ENCODE measurements at regions not wholly inside any gene's neighbourhood (a gene's known extent, or its start where the extent isn't known, plus 50 kb on each side); places are given as distances from the start of the nearest gene placed in this dataset.

DNA sequence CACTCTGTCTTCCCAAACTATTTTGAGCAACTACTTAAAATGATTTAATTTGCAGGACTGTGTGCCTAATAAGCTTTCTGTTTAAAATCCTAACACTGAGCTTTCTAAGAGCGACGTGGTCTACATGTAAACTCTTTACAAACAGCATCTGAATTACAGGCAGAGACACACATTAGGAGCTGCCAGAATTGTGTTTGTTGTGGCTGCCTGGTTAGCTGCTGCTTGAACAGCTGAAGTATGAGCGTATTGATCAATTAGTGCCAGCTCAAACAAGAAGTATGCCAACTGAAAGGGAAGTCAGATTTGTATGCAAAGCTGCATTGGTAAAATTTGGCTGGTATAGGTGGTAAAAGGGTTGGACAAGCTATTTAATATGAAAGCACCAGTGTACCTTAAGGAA is 384.4 kb downstream of the PCDH7 start:
- intact Hi-C loops (cut with micrococcal nuclease; ENCODE audit: unreplicated experiment) = no loop called here
- ChIA-PET CTCF (ENCODE audit: unreplicated experiment) (no interaction called here), POLR2A (interaction anchor here (0.5 kb wide), 1 partner anchor 163 kb away, joined by 4 read pairs; no protein-coding TSS in a partner anchor)

DNA sequence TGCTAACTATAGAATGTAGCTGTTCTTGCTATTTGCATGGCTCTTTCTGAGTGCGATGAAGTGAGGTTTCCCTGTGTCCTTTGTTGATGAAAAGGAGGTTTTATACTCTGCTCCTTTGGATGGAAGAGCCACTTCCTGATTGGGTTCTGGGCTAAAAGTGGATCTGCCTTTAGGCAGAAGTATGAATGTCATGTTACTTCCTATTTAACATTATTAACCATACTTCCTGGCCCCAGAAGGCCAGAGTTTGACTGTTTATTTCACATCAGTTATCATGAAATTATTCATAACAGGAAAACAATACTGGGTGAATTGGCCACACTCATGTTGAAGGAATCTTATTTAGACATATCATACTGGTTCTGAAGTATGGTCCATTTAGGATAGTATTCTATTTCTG is 386.2 kb downstream of the PCDH7 start:
- intact Hi-C loops (cut with micrococcal nuclease; ENCODE audit: unreplicated experiment) = no loop called here

More for the DNA sequence above, 384.4 kb downstream of the PCDH7 start:
- Histone ChIP-seq H2AFZ (ENCODE audit: low read length) (no peak overlapping the region), H3K9me2 (ENCODE audit: insufficient read depth, low read length) (no peaks in the 10 kb centered on the region), H3K9me3 (ENCODE audit: low read length) (no peaks in the 10 kb centered on the region), H3K79me2 (ENCODE audit: insufficient read depth, low read depth, low read length) (no peaks in the 10 kb centered on the region), H3K4me2 (ENCODE audit: low read length) (no peak overlapping the region), H3K4me3 (ENCODE audit: low read depth, low read length, poor library complexity, severe bottlenecking) (no peak overlapping the region), H3K27ac (ENCODE audit: low read depth, low read length, poor library complexity, severe bottlenecking) (no peak overlapping the region), H3K36me3 (ENCODE audit: insufficient read depth, low read length) (no peaks in the 10 kb centered on the region), H4K20me1 (ENCODE audit: insufficient read depth, low read length) (no peaks in the 10 kb centered on the region), H3K4me1 (ENCODE audit: insufficient read depth, low read length, poor library complexity, severe bottlenecking) (no peaks in the 10 kb centered on the region)
- no peak for DNase-seq (ENCODE audit: low spot score)
- BruUV-seq (replicated peaks) = no TSS peak
- TF ChIP-seq, protein P1, sequence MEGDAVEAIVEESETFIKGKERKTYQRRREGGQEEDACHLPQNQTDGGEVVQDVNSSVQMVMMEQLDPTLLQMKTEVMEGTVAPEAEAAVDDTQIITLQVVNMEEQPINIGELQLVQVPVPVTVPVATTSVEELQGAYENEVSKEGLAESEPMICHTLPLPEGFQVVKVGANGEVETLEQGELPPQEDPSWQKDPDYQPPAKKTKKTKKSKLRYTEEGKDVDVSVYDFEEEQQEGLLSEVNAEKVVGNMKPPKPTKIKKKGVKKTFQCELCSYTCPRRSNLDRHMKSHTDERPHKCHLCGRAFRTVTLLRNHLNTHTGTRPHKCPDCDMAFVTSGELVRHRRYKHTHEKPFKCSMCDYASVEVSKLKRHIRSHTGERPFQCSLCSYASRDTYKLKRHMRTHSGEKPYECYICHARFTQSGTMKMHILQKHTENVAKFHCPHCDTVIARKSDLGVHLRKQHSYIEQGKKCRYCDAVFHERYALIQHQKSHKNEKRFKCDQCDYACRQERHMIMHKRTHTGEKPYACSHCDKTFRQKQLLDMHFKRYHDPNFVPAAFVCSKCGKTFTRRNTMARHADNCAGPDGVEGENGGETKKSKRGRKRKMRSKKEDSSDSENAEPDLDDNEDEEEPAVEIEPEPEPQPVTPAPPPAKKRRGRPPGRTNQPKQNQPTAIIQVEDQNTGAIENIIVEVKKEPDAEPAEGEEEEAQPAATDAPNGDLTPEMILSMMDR (conservative IDR thresholded peaks at IDR 0.05; ENCODE audit: low read length) = no peak
- no peak for TF ChIP-seq EZH2phosphoT487 (IDR thresholded peaks at IDR 0.05; ENCODE audit: borderline replicate concordance, low read depth, low read length)

DNA sequence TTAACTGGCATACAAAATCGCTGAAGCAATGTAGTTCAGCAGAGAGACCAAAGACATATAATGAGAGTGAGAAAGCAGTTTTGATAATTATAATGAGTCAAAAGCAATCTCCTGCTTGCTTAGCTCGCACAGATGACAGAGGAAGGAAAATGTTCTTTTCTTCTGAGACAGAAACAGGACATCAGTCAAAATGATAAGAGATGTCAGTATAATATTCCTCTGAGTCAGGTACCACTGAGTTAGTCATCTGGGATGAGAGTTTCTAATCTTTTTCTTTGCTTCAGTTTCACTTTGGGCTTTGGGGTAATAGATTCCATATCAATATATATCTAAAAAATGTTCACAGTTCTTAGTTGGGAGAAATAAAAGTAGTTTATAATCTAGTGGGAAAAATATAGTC is 387.2 kb downstream of the PCDH7 start:
- no TSS peak for BruUV-seq (replicated peaks)
- no peaks in the 10 kb centered on the region for H3K9me3 ChIP-seq (ENCODE audit: low read length)
- no peaks in the 10 kb centered on the region for H3K36me3 ChIP-seq (ENCODE audit: insufficient read depth, low read length)
- H3K27ac ChIP-seq (ENCODE audit: low read depth, low read length, poor library complexity, severe bottlenecking) = no peak overlapping the region
- H3K9me2 ChIP-seq (ENCODE audit: insufficient read depth, low read length) = no peaks in the 10 kb centered on the region
- no peak overlapping the region for H3K4me2 ChIP-seq (ENCODE audit: low read length)
- H3K4me1 ChIP-seq (ENCODE audit: insufficient read depth, low read length, poor library complexity, severe bottlenecking) = no peaks in the 10 kb centered on the region
- no peaks in the 10 kb centered on the region for H3K79me2 ChIP-seq (ENCODE audit: insufficient read depth, low read depth, low read length)
- intact Hi-C loops (cut with micrococcal nuclease; ENCODE audit: unreplicated experiment) = no loop called here
- ChIA-PET CTCF (ENCODE audit: unreplicated experiment) (no interaction called here), POLR2A (no interaction called here)
- TF ChIP-seq EZH2phosphoT487 (IDR thresholded peaks at IDR 0.05; ENCODE audit: borderline replicate concordance, low read depth, low read length) = no peak
- TF ChIP-seq, protein P1 (conservative IDR thresholded peaks at IDR 0.05; ENCODE audit: low read length) = no peak
- no peak for DNase-seq (ENCODE audit: low spot score)
- H2AFZ ChIP-seq (ENCODE audit: low read length) = no peak overlapping the region
- H4K20me1 ChIP-seq (ENCODE audit: insufficient read depth, low read length) = no peaks in the 10 kb centered on the region
- H3K4me3 ChIP-seq (ENCODE audit: low read depth, low read length, poor library complexity, severe bottlenecking) = no peak overlapping the region

More for the DNA sequence above, 386.2 kb downstream of the PCDH7 start:
- Histone ChIP-seq H4K20me1 (ENCODE audit: insufficient read depth, low read length) (no peaks in the 10 kb centered on the region), H3K36me3 (ENCODE audit: insufficient read depth, low read length) (no peaks in the 10 kb centered on the region), H3K27ac (ENCODE audit: low read depth, low read length, poor library complexity, severe bottlenecking) (no peak overlapping the region), H3K4me1 (ENCODE audit: insufficient read depth, low read length, poor library complexity, severe bottlenecking) (no peaks in the 10 kb centered on the region), H3K4me3 (ENCODE audit: low read depth, low read length, poor library complexity, severe bottlenecking) (no peak overlapping the region), H3K79me2 (ENCODE audit: insufficient read depth, low read depth, low read length) (no peaks in the 10 kb centered on the region), H3K4me2 (ENCODE audit: low read length) (no peak overlapping the region), H3K9me2 (ENCODE audit: insufficient read depth, low read length) (no peaks in the 10 kb centered on the region), H2AFZ (ENCODE audit: low read length) (no peak overlapping the region), H3K9me3 (ENCODE audit: low read length) (no peaks in the 10 kb centered on the region)
- POLR2A ChIA-PET = no interaction called here
- no TSS peak for BruUV-seq (replicated peaks)
- no peak for TF ChIP-seq EZH2phosphoT487 (IDR thresholded peaks at IDR 0.05; ENCODE audit: borderline replicate concordance, low read depth, low read length)
- TF ChIP-seq, protein P1 (conservative IDR thresholded peaks at IDR 0.05; ENCODE audit: low read length) = no peak
- DNase-seq (ENCODE audit: low spot score) = no peak
- CTCF ChIA-PET (ENCODE audit: unreplicated experiment) = no interaction called here
